Skin of body (tissue), 1 donor: ENCODE measurements at regions not wholly inside any gene's neighbourhood (a gene's known extent, or its start where the extent isn't known, plus 50 kb on each side); places are given as distances from the start of the nearest gene placed in this dataset.
"Not testable (repeated sequence)": the region's sequence is repeated elsewhere in the genome, so short reads cannot be mapped to it uniquely, and the experiment has no call there.

Source experiments
- DNase-seq: peaks from one replicate; lab custom pipeline; 2025; lab: John Stamatoyannopoulos, UW

- no peak for DNase-seq
Observed at GRCh38 chr7:10455936-10456335, 517.7 kb upstream of the PHF14 start.

- no peak for DNase-seq
Observed at GRCh38 chr7:10460474-10460873, 513.2 kb upstream of the PHF14 start.

GRCh38 chr7:10463701-10464100 is 510.0 kb upstream of the PHF14 start:
- no peak for DNase-seq

GRCh38 chr7:10465536-10465935 is 508.1 kb upstream of the PHF14 start:
- DNase-seq: not testable (repeated sequence)

GRCh38 chr7:10468908-10469307 is 504.8 kb upstream of the PHF14 start:
- no peak for DNase-seq

- no peak for DNase-seq
Observed at GRCh38 chr7:10469476-10469875, 504.2 kb upstream of the PHF14 start.

- no peak for DNase-seq
Observed at GRCh38 chr7:10471280-10472058, 502.2 kb upstream of the PHF14 start.

- no peak for DNase-seq
Observed at GRCh38 chr7:10472115-10472514, 501.6 kb upstream of the PHF14 start.

GRCh38 chr7:10473569-10473968 is 500.1 kb upstream of the PHF14 start:
- no peak for DNase-seq

- DNase-seq: no peak
Observed at GRCh38 chr7:10474048-10474447, 499.6 kb upstream of the PHF14 start.

- DNase-seq: no peak
Observed at GRCh38 chr7:10475940-10476641, 497.6 kb upstream of the PHF14 start.

GRCh38 chr7:10476642-10477041 is 497.0 kb upstream of the PHF14 start:
- no peak for DNase-seq

GRCh38 chr7:10483671-10484070 is 490.0 kb upstream of the PHF14 start:
- no peak for DNase-seq

- DNase-seq: no peak
Observed at GRCh38 chr7:10484767-10485166, 488.9 kb upstream of the PHF14 start.

GRCh38 chr7:10501206-10501884 is 472.3 kb upstream of the PHF14 start:
- not testable (repeated sequence) for DNase-seq

- no peak for DNase-seq
Observed at GRCh38 chr7:10507032-10507431, 466.6 kb upstream of the PHF14 start.

- no peak for DNase-seq
Observed at GRCh38 chr7:10521306-10521705, 452.4 kb upstream of the PHF14 start.

- DNase-seq: not testable (repeated sequence)
Observed at GRCh38 chr7:10533429-10533828, 440.2 kb upstream of the PHF14 start.

GRCh38 chr7:10536561-10536960 is 437.1 kb upstream of the PHF14 start:
- DNase-seq: no peak

GRCh38 chr7:10537764-10538163 is 435.9 kb upstream of the PHF14 start:
- no peak for DNase-seq

- DNase-seq: no peak
Observed at GRCh38 chr7:10557375-10557774, 416.3 kb upstream of the PHF14 start.

- DNase-seq: no peak
Observed at GRCh38 chr7:10560497-10560896, 413.2 kb upstream of the PHF14 start.
